Glomerular visceral epithelial cell (primary cell): ENCODE measurements at regions not wholly inside any gene's neighbourhood (a gene's known extent, or its start where the extent isn't known, plus 50 kb on each side); places are given as distances from the start of the nearest gene placed in this dataset.

Source experiments
- DNase-seq: peaks from one replicate; pipeline ENCODE4 v3.0.0-alpha.2; 2016; ENCODE audit errors: extremely low spot score

DNA sequence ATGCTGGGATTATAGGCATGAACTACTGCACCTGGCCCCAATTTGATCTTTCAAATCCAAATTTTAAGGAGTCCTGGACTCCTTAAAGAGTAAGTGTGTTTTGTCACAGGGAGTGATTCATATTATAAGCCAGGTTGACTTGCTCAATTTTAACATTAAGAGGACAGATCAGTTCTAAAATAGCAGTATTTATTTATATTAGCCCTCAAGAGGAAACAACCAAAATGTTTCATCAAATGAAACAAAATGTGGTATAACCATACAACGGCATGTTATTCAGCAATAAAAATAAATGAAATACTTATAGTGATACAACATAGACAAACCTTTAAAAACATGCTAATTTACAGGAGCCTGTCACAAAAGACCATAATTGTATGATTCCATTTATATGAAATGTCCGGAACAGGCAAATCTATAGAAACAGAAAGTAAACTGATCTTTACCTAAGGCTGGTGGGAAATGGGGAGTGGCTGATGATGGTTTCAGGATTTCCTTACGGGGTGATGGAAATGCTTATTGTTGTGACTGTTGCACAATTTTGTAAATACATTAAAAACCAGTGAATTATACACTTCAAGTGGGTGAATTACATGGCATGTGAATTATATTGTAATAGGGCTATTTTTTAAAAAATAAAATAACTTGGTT, 637.4 kb downstream of the MMUT start:
- DNase-seq, result no peak

DNA sequence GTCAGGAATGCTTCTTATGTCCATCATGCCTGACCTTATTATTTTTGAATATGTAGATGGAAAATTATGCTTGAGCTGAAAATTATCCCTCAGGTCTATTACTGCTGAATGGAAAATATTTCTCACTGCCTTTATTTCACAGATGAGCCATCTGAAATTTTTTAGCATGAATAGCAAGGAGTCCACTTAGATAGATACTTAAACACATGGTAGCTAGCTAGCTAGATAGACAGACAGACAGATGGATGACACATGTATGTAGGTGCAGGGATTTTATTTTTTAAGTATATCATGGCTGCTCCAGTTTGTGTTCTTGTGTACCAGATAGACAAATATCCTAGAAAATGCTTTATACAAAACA, 645.0 kb downstream of the MMUT start:
- DNase-seq, result no peak

DNA sequence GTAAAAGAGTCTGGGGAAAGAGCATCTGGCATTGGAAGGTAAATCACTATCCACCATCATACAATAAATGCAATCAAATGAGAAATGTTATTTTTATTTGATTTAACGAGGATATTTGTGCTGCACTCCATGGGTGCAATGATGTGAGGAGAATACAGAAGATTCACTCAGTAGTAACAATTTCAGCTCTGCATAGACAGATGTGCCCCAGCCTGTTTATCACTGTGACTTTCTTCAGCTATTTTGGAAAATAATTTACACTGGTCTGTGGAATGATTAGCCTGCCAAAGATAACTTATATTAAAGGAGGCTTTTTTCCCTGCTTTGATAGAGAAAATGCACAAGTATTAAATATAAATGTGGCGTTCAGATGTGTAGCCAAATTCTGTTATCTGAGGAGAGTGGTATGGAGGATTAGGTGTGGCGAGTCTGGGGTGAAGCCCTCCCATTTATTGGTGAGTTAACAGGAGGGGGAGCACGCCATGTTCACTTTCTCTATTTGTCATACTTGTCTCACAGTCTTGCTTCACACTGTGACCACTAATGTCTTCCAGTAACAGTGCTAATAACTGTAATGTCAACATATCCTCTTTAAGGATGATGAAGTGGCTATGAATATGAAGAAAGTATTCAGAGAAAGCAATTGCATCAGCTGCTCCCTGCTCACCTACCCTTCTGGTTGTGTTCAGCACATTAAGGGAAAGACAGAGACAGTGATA, 645.6 kb downstream of the MMUT start:
- DNase-seq, result no peak

DNA sequence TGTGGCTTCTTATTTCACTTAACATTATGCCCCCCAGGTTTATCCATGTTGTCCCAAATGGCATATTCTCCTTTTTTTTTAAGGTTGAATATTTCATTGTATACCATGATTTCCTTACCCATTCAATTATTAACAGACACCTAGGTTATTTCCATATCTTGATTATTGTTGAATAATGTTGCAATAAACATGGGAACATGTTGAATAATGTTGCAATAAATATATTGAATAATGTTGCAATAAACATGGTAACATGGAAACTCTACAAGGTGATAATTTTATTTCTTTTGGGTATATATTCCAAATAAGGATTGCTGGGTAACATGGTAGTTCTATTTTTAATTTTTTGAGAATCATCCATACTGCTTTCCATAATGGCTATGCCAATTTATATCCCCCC, 648.1 kb downstream of the MMUT start:
- DNase-seq, result no peak

DNA sequence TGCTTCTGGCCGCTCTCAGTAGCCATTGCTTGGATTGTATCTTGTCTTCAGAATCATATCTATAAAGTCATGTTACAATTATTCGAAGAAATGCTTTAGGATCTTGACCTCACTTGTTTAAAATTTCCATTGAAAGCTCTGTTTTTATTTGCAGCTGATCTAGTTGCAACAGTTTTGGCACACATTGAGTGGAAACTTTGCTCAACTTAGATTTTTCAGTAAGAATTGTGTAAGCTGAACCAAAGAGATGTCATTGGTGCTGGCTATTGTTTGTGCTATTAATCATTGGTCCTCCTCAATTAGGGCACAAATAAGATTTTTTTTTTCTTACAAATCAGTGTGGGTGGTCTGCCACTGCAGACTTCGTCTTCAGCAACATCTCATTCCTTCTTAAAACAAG, 649.2 kb downstream of the MMUT start:
- no peak for DNase-seq

DNA sequence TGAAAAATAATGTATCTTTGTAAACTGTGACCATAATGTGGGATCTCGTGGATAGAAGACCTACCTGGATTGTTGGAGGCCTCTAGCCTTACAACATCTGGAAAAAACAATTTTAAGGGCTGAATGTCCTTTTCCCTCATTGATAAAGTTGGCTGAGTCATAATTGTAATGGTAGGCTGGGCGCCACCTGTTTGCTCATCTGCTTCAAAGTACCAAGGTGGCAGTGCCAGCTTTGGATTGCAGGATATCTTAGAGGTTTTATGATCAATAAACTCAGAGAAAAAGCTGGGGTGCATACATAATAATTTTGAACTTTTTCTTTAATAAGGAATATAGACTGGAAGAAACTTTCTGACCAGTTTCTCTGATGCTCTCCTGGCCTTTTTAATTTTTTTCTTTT, 653.4 kb downstream of the MMUT start:
- no peak for DNase-seq

DNA sequence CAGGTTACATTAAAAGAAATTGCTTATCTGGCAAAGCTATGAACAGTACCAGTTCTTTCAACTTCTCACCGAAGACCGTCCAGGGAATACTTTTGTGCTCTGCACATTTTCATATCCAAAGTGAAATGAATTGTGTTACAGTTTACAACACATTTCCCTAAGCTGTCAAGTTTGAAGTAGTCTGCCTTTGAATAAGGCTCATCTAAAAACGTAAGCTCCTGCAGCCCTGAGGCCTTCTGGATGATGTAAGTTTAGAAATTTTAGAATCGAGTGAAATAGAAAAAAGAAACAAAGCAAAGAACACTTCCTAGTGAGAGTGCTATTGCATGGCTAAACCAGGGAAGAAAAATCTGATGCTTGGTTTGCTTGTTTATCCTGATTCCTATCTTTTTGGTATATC, 653.8 kb downstream of the MMUT start:
- no peak for DNase-seq

DNA sequence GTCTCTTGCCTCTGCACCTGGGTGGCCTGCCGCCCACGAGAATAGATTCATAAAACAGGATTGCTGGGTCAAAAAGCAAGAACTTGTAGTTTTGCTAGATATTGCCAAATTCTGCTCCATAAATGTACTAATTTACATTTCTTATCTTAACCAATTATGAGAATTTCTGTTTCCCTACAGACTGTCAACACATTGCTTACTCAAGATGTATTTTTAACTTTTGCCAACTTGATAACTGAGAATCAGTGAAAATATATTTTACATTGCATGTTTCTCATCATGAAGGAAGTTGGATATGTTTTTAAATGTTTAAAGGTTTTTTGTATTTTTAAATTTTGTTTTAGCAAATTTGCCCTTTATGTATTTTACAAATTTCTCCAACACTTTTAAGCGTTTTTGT, 664.8 kb downstream of the MMUT start:
- DNase-seq, result no peak

DNA sequence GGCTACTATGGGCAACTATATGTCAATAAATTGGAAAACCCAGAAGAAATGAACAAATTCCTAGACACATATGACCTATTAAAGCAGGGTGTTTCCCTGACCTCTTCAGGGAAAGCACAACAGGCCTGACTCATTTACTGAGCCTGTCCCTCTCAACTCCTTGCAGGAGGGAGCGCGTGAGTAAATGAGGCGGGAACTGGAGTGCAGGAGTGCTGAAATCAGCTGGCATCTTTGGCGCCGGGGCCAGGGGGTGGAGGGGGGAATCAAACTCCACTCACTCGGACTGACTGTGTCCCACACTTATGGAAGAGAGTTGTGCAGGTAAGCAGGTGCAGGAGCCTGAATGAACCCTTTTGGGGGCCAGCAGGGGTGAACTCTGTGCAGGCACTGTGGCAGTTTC, 671.2 kb upstream of the PTCHD4 start:
- DNase-seq, result no peak

DNA sequence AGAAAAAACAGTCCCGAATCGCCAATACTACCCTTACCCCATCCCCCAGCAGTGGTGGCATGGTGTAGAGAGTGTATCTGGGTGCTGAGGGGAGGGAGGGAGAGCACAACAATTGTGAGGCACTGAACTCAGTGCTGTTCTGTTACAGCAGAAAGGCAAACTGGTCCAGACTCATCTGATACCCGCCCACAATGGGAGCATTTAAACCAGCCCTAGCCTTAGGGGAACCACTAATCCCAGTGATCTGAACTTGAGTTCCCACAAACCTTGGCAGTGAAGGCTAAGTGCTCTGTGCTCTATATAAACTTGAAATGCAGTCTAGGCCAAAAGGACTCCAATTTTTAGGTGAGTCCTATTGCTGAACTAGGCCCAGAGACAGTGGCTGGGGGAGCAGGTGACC, 666.4 kb upstream of the PTCHD4 start:
- DNase-seq, result no peak

DNA sequence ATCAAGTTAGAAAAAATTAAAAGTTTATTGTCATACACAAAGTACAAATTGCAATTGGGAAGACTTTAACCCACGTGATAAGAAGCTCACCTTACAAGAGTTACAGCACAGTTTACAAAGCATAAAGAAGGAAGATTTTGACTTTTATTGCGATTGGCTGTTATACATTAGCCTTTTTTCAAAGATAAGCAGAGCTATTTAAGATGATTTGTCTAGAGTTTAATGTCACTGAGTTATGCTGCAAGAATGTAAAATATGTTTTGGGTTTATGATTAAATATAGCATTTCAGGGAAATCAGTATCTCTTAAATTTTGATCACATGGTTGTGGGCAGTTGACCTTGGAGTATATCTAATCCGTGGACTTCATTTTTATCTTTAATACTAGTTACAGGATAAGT, 664.2 kb upstream of the PTCHD4 start:
- DNase-seq, result peak; percentile 2

DNA sequence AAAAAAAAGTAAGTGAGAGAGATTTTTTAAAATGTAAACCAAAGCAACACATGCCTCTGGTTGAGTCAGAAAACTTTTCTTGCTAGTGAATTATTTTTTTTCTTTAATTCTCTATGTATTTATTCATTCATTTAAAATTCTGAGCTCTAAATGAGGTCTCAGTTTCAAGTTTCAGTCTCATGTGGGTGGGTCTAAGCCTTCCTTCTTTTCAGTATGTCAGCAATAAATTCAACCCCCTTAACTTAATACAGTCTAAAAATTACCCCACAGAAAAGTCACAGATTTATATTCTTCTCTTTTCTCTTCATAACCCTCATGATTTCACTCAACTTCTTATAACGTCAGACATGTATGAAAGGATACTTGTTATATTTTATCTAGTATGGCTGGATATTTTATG, 663.3 kb upstream of the PTCHD4 start:
- DNase-seq, result no peak

DNA sequence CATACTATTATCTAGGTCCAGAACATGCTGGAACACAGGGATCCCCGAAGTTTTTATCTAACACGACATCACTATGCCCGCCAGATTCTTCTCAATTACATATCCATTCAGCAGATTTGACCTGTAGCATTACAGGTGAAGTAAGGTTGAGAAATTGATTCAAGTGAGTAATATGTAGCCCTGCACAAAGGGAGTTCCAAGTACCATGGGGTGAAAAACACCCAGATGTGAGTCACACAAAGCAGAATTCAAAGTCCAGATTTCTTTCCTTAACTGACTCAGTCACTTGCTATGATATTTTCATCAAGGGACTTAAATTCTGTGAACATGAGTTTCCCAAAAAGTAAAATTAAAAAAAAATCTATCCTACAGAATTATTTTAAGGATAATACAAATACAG, 655.4 kb upstream of the PTCHD4 start:
- DNase-seq, result peak; percentile 15

DNA sequence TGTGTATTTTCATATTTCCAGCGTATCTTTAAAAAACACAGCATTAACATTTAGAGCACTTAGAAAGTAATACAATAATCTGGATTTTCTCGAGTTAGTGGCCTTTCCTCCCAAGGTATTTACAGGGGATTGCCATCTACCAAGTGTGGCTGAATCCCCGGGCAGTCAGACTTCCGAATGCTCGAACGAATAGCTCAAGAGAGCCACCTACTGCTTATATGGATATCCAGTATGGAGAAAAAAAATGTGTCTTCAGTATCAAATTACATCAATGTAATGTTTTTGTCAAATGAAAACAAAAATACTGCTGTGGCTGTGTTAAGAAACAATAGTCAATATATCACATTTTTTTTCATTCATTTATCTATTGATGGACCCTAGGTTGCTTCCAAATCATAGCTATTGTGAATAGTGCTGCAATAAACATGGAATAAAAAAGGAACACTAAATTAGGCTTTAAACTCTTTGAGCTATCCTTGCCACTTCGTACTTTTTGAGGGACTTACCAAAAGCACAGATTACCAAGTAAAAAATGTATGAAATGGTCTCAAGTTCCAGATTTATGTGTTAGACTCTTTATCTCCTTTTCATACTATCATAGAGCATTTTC, 654.5 kb upstream of the PTCHD4 start:
- DNase-seq, result peak; percentile 42

DNA sequence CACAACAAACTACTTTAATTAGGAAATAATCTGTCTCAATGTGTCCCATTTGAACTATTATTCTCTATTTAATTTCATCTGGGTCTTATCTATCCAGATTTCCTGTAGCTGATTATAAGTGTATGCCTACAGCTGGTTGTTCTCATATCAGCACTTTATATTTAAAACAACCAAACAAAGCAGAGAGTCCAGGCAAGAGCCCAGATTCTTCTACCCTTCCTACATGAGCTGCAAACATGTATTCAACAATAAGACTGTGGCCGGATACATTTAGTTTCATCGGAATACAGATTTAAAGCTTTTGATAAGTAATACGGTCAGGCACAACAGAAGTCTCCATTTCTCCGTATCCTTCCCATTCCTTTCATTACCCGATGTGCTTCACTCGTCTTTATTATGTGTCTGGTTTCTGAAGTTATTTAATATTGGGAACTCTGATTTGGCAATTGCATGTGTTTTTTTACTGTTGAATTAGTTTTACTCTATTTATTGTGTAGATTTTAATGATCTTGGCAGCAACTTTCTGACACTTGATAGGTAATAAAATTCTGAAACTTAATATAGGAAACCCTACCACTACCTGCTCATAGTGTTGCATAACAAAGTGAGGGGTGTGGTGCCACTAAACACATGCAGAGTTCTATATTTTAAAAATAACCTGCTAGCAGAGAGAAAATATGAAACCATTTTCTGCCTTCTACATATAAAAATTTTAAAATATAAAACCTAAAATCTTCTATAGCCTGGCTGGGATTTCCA, 653.5 kb upstream of the PTCHD4 start:
- DNase-seq, result no peak

DNA sequence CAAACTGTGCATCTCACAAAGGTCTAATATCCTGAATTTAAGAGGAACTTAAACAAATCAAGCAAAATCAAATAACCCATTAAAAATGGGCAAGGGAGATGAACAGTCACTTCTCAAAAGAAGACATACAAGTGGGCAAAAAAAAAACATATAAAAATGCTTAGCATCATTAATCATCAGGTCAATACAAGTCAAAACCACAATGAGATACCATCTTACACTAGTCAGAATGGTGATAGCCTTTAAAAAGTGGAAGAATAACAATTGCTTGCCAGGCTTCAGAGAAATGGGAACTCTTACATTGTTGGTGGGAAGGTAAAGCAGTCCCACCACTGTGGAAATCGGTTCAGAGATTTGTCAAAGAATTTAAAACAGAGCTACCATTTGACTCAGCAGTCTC, 646.7 kb upstream of the PTCHD4 start:
- no peak for DNase-seq

DNA sequence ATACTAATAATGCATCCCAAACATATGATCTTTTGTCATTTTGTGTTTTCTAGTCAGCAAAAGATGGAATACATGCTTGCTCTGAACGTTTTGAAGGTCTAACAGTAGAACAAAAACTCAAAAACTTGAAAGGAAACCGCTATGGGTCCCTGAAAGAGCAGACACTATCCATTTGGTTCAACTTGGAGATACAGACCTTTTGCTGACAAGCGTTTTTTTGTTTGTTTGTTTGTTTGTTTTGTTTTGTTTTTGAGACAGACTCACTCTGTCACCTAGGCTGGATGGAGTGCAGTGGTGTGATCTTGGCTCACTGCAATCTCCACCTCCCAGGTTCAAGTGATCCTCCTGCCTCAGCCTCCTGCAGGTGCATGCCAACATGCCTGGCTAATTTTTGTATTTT, 644.3 kb upstream of the PTCHD4 start:
- no peak for DNase-seq

DNA sequence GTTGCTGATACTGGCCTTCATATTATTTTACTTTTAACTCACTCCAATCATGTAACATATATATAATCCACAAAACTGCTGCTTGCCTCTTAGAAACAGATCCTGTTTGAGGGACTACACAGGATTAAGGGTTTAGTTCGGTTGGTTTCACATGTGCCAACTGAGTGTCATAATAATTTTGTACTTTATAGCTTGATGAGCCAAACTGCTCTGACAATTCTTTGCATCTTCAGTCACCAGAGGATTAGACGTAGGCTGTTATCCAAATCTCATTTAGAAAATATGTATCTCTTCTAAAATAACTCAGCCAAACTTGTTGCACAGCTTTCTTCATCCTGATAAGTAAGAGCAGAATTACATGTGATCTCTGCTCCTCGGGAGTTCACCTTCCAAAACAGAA, 643.6 kb upstream of the PTCHD4 start:
- DNase-seq, result no peak

DNA sequence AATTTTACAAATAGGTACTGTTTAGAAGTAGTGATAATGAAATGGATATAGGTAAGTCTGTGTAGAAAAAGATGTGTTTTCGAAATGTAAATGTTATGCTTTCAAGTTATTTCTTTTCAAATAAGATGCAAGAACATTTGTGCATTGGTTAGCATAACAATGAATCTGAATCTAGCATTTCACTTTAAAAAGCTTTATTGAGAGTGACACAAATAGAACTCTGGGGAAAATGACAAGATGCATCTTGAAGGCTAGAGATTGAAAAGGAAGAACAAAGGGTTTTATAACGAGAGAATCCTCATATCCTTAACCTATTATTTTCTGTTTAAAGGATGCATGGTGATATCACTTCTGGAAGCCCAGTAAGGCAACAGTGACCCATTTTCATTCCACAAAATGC, 639.9 kb upstream of the PTCHD4 start:
- no peak for DNase-seq

DNA sequence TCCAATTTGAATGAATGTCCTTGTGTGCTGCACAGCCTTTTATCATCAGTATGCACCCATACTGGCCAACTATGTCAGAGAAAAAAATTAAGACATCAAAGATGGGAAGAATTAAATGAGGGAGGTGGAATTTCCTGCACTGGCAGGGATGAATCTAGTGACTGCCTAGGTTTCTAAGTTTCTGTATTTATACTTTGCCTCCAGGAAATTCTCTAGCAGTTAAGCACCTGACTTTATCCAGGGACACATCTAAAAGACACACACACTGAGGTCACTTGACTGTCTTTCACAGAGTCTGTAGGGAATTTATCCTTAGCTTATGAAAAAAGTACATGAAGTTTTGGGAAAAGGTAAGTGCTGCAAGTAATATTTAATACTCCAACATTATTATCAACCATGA, 636.5 kb upstream of the PTCHD4 start:
- no peak for DNase-seq

DNA sequence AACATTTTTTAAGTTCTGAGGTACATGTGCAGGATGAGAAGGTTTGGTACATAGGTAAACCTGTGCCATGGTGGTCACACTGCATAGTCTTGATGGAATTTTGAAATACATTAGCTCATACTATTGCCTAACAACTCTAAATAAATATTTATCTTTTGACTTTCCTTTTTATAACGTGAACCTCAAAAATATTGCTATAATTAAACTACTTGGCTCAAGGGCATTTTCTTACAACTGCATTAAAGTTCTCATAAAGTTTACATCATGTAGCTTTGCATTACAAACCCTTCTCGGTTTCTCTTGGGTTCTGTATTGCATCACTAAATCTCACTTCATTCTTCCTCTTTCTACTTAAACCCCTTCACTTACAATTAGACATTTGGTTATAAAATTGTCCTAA, 636.0 kb upstream of the PTCHD4 start:
- no peak for DNase-seq

DNA sequence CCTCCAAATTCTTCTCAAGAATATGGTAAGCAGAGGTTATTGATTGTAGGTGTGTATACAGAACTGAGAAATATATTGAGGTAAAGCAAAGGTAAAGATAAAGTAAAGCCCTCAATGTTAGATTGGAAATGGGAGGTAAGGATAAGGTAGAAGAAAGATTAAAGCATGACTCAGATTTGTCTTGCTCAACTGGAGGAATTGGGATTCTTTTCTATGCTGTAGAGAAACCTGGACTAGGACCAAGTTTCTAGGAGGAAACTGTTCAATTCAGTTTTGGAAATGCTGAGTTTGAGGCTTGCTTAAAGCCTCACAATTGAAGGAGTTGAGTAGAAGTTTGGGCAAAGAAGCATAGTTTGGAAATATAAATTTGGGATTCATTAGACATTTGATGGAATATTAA, 634.0 kb upstream of the PTCHD4 start:
- no peak for DNase-seq

DNA sequence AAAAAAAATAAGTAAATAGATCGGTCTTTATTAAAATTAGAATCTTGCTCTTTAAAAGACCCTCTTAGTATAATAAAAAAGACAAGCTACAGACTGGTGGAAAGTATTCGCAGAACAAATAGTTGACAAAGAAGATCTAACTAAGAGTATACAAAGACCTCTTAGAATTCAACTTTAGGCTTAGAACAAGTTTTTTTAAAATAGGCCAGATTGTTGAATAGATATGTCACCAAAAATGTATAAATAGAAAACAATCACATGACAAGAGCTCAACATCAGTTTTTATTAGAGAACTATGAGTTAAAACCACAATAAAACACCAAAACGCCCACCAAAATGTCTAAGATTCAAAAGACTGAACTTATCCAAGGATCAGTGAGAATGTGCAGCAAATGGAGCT, 632.7 kb upstream of the PTCHD4 start:
- no peak for DNase-seq
